ENCODE measurements at regions not wholly inside any gene's neighbourhood (a gene's known extent, or its start where the extent isn't known, plus 50 kb on each side); places are given as distances from the start of the nearest gene placed in this dataset.

DNA sequence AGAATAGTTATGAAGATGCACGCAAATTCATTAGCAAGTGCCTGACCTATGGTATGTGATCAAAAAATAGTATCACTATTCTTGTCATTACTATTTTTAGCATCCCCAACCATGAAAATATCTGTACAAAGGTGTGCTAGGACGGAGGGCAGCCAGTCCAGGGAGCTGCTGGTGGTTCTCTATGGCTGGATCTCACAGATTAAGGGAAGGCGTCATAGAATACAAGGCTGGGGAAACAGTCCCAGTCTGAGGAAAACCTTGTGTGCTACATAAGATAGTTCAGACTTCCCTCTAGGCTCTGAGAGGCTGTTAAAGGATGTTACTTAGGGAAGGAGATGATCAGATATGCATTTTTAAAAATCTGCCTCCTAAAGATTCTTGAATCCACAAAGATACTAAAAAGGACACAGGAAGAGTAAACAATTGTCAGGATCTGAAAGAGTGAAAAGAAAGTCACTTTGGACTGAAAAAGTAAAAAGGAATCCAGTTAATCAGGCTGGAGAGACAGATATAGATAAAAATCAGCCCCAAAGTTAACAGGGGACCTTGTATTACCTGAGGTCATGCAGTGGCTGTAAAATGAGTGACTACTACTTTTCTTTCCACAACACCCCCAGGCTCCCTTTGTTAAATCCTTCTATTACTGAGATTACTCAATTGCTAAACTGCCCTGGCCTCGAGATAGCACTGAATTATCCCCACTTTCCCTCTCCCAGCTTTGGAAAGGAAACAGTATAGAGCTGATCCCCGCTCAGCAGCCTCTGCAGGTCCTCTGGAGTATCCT, 108.6 kb downstream of the MAB21L3 start (continued):
- TF ChIP-seq, protein P1, sequence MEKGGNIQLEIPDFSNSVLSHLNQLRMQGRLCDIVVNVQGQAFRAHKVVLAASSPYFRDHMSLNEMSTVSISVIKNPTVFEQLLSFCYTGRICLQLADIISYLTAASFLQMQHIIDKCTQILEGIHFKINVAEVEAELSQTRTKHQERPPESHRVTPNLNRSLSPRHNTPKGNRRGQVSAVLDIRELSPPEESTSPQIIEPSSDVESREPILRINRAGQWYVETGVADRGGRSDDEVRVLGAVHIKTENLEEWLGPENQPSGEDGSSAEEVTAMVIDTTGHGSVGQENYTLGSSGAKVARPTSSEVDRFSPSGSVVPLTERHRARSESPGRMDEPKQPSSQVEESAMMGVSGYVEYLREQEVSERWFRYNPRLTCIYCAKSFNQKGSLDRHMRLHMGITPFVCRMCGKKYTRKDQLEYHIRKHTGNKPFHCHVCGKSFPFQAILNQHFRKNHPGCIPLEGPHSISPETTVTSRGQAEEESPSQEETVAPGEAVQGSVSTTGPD (CRISPR knock-in tag; IDR thresholded peaks at IDR 0.05), result no peak
- TF ChIP-seq, protein P2, sequence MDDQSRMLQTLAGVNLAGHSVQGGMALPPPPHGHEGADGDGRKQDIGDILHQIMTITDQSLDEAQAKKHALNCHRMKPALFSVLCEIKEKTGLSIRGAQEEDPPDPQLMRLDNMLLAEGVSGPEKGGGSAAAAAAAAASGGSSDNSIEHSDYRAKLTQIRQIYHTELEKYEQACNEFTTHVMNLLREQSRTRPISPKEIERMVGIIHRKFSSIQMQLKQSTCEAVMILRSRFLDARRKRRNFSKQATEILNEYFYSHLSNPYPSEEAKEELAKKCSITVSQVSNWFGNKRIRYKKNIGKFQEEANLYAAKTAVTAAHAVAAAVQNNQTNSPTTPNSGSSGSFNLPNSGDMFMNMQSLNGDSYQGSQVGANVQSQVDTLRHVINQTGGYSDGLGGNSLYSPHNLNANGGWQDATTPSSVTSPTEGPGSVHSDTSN (CRISPR knock-in tag; IDR thresholded peaks at IDR 0.05; ENCODE audit: borderline replicate concordance), result no peak
- TF ChIP-seq ZNF556 (CRISPR knock-in tag; IDR thresholded peaks at IDR 0.05; ENCODE audit: borderline replicate concordance), result no peak
- no peak for TF ChIP-seq ZNF567 (CRISPR knock-in tag; IDR thresholded peaks at IDR 0.05; ENCODE audit: borderline replicate concordance)

DNA sequence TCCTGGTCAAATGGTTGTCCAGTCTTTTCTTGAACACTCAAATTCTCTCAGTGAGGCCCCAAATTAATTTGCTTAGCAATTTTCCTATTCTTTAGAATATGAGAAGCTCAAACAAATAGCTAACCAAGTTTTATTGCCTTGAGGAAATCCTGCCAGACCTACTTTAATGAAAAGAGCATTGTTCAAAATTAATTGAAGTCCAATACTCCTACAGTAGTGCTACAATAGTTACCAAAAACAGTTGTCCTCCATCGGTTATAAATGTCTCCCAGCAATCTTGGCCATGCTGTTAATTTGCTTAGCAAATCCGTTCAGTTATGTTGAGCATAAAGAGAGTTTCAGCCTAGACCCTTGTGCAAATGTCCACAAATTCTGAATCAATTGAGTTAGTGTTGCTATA, 112.9 kb downstream of the MAB21L3 start:
- Histone ChIP-seq H3K9me3 (ENCODE audit: low read length) (no peaks in the 10 kb centered on the region), H3K27me3 (ENCODE audit: control insufficient read depth in 1 of 2, insufficient read depth in 2 of 2, low read length in 2 of 2) (peaks cover 0 to 3% of the 10 kb centered on the region in 2 experiments; a peak in 1 of 5 replicates), H3K36me3 (replicated peaks in 1 of 2; ENCODE audit: control insufficient read depth in 1 of 2, insufficient read depth in 2 of 2, low read length in 2 of 2) (no peaks in the 10 kb centered on the region), H3K79me2 (ENCODE audit: insufficient read depth, low read length) (no peaks in the 10 kb centered on the region), H3K27ac (ENCODE audit: extremely low read length, insufficient read depth, low read length) (no peak overlapping the region), H3K9ac (ENCODE audit: insufficient read depth, low read depth, low read length) (no peak overlapping the region), H3K4me2 (ENCODE audit: low read depth, low read length) (no peak overlapping the region), H3K4me3 (replicated peaks in 1 of 3; ENCODE audit: insufficient read depth in 1 of 3, low read depth in 2 of 3, low read length in 3 of 3) (no peak overlapping the region), H4K20me1 (ENCODE audit: insufficient read depth, low read length) (no peaks in the 10 kb centered on the region), H3K4me1 (ENCODE audit: insufficient read depth, low read length) (no peaks in the 10 kb centered on the region), H2AFZ (ENCODE audit: low read length) (no peak overlapping the region)
- 21% methylated on average over 2 of the region's 2 CpGs for WGBS (ENCODE audit: low lambda C conversion rate)
- in situ Hi-C loops (cut with HindIII; ENCODE audit: extremely low pct_ligation_motif_present, low pct_unique_long_range_greater_than_20kb), result no loop called here
- intact Hi-C loops (cut with micrococcal nuclease; ENCODE audit: unreplicated experiment), result no loop called here
- DNase-seq (ENCODE audit: low spot score), result no peak
- POLR2A ChIA-PET, result no interaction called here
- no TSS peak for BruUV-seq (replicated peaks)
- CTCF ChIA-PET (ENCODE audit: low intra/inter-chr PET ratio, low total read pairs), result no interaction called here
- FAIRE-seq, result no peak
- TF ChIP-seq, protein P3, sequence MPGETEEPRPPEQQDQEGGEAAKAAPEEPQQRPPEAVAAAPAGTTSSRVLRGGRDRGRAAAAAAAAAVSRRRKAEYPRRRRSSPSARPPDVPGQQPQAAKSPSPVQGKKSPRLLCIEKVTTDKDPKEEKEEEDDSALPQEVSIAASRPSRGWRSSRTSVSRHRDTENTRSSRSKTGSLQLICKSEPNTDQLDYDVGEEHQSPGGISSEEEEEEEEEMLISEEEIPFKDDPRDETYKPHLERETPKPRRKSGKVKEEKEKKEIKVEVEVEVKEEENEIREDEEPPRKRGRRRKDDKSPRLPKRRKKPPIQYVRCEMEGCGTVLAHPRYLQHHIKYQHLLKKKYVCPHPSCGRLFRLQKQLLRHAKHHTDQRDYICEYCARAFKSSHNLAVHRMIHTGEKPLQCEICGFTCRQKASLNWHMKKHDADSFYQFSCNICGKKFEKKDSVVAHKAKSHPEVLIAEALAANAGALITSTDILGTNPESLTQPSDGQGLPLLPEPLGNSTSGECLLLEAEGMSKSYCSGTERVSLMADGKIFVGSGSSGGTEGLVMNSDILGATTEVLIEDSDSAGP (CRISPR knock-in tag; IDR thresholded peaks at IDR 0.05; ENCODE audit: borderline replicate concordance), result no peak
- no peak for TF ChIP-seq ZNF17 (CRISPR knock-in tag; IDR thresholded peaks at IDR 0.05)
- TF ChIP-seq, protein P4, sequence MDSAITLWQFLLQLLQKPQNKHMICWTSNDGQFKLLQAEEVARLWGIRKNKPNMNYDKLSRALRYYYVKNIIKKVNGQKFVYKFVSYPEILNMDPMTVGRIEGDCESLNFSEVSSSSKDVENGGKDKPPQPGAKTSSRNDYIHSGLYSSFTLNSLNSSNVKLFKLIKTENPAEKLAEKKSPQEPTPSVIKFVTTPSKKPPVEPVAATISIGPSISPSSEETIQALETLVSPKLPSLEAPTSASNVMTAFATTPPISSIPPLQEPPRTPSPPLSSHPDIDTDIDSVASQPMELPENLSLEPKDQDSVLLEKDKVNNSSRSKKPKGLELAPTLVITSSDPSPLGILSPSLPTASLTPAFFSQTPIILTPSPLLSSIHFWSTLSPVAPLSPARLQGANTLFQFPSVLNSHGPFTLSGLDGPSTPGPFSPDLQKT (CRISPR knock-in tag; IDR thresholded peaks at IDR 0.05; ENCODE audit: borderline replicate concordance), result no peak
- TF ChIP-seq NCOA5 (CRISPR knock-in tag; IDR thresholded peaks at IDR 0.05), result no peak
- TF ChIP-seq, protein P5, sequence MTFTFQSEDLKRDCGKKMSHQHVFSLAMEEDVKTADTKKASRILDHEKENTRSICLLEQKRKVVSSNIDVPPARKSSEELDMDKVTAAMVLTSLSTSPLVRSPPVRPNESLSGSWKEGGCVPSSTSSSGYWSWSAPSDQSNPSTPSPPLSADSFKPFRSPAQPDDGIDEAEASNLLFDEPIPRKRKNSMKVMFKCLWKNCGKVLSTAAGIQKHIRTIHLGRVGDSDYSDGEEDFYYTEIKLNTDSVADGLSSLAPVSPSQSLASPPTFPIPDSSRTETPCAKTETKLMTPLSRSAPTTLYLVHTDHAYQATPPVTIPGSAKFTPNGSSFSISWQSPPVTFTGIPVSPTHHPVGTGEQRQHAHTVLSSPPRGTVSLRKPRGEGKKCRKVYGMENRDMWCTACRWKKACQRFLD (CRISPR knock-in tag; IDR thresholded peaks at IDR 0.05; ENCODE audit: borderline replicate concordance), result no peak
- TF ChIP-seq, protein P6, sequence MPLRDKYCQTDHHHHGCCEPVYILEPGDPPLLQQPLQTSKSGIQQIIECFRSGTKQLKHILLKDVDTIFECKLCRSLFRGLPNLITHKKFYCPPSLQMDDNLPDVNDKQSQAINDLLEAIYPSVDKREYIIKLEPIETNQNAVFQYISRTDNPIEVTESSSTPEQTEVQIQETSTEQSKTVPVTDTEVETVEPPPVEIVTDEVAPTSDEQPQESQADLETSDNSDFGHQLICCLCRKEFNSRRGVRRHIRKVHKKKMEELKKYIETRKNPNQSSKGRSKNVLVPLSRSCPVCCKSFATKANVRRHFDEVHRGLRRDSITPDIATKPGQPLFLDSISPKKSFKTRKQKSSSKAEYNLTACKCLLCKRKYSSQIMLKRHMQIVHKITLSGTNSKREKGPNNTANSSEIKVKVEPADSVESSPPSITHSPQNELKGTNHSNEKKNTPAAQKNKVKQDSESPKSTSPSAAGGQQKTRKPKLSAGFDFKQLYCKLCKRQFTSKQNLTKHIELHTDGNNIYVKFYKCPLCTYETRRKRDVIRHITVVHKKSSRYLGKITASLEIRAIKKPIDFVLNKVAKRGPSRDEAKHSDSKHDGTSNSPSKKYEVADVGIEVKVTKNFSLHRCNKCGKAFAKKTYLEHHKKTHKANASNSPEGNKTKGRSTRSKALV (CRISPR knock-in tag; IDR thresholded peaks at IDR 0.05), result no peak
- TF ChIP-seq ZNF839 (CRISPR knock-in tag; IDR thresholded peaks at IDR 0.05; ENCODE audit: borderline replicate concordance), result no peak
- no peak for ATAC-seq
